B cell (primary cell): ENCODE measurements at regions not wholly inside any gene's neighbourhood (a gene's known extent, or its start where the extent isn't known, plus 50 kb on each side); places are given as distances from the start of the nearest gene placed in this dataset.

Source experiments
- ATAC-seq: fragments of 200-7000 bp; cut with Tn5 transposase; one replicate; pipeline ENCODE4 v1.10.0; 2021; ENCODE audit warnings: low read depth, mild to moderate bottlenecking, moderate number of reproducible peaks, moderate library complexity
- CTCF ChIA-PET: fragments of 350-600 bp; sonication (Branson Sonifier 250); formaldehyde crosslinking; loops from one replicate; lab custom pipeline; 2021; ENCODE audit warnings: antibody characterized with exemption, inconsistent platforms; lab: Charles Lee
- POLR2A ChIA-PET: fragments of 350-600 bp; sonication (Branson Sonifier 250); formaldehyde crosslinking; loops from one replicate; lab custom pipeline; 2021; ENCODE audit warnings: antibody characterized with exemption; lab: Charles Lee
- DNase-seq: peaks from one replicate; pipeline ENCODE4 v3.0.0; 2013
- H2AFZ ChIP-seq: 2 replicates; pipeline ENCODE4 v1.6.1; 2012; ENCODE audit warnings: mild to moderate bottlenecking, low read depth, low read length; ENCODE audit not compliant: insufficient read depth, poor library complexity, severe bottlenecking
- H3K27ac ChIP-seq, 2 donors: 1 replicate in 1 of 2; 2 replicates in 1 of 2; pipeline ENCODE4 v1.5.1; 2012 to 2013; ENCODE audit warnings: low read length in 2 of 2, mild to moderate bottlenecking in 2 of 2, moderate library complexity in 1 of 2
- H3K27me3 ChIP-seq, 4 experiments: fragments of 200-600 bp in 1 of 4; sonication (generic) in 1 of 4; replicated peaks in 1 of 4; 1 replicate in 2 of 4; 2 replicates in 2 of 4; pipeline versions ENCODE4 v1.6.1 to v1.7.0; 2013 to 2016; ENCODE audit warnings: low read length in 3 of 4, mild to moderate bottlenecking in 2 of 4, mixed read lengths in 1 of 4, moderate library complexity in 1 of 4; ENCODE audit not compliant: insufficient read depth in 4 of 4, control insufficient read depth in 3 of 4; ENCODE audit errors: control extremely low read depth in 1 of 4
- H3K36me3 ChIP-seq, 2 experiments: replicated peaks in 1 of 2; 1 replicate in 1 of 2; 2 replicates in 1 of 2; pipeline versions ENCODE4 v1.6.1 to v1.7.1; 2013; ENCODE audit warnings: low read length in 1 of 2; ENCODE audit not compliant: insufficient read depth in 2 of 2, control insufficient read depth in 1 of 2; ENCODE audit errors: control extremely low read depth in 1 of 2, extremely low read depth in 1 of 2
- H3K4me1 ChIP-seq, 2 donors: fragments of 200-600 bp in 1 of 2; sonication (generic) in 1 of 2; 1 replicate in 1 of 2; 2 replicates in 1 of 2; pipeline versions ENCODE4 v1.5.1 to v1.6.1; 2013 to 2017; ENCODE audit warnings: low read length in 2 of 2; ENCODE audit not compliant: control insufficient read depth in 2 of 2, insufficient read depth in 2 of 2
- H3K4me2 ChIP-seq: replicated peaks from 2 replicates; pipeline ENCODE3; 2012; ENCODE audit warnings: mild to moderate bottlenecking, low read depth, low read length; ENCODE audit not compliant: poor library complexity, severe bottlenecking
- H3K4me3 ChIP-seq, 5 experiments: fragments of 200-600 bp in 1 of 5; sonication (generic) in 1 of 5; 1 replicate in 3 of 5; 2 replicates in 2 of 5; pipeline versions ENCODE4 v1.5.1 to v1.7.0; 2011 to 2016; ENCODE audit warnings: low read length in 4 of 5, mild to moderate bottlenecking in 4 of 5, low read depth in 2 of 5, control low read depth in 1 of 5, moderate library complexity in 1 of 5; ENCODE audit not compliant: insufficient read depth in 1 of 5; ENCODE audit errors: control extremely low read depth in 1 of 5, extremely low read depth in 1 of 5
- H3K79me2 ChIP-seq: fragments of 200-600 bp; sonication (generic); one replicate; pipeline ENCODE4 v1.6.0; 2016; ENCODE audit warnings: low read length; ENCODE audit not compliant: control insufficient read depth, insufficient read depth
- H3K9ac ChIP-seq: fragments of 200-600 bp; sonication (generic); 2 replicates; pipeline ENCODE4 v1.6.1; 2017; ENCODE audit warnings: mild to moderate bottlenecking, low read length, moderate library complexity
- H3K9me3 ChIP-seq, 3 donors: one replicate each; pipeline versions ENCODE4 v1.6.1 to v1.7.1; 2013; ENCODE audit warnings: low read length in 2 of 3; ENCODE audit not compliant: control insufficient read depth in 2 of 3, insufficient read depth in 1 of 3; ENCODE audit errors: control extremely low read depth in 1 of 3
- H4K20me1 ChIP-seq: 2 replicates; pipeline ENCODE4 v1.6.0; 2012; ENCODE audit warnings: mild to moderate bottlenecking, low read length; ENCODE audit not compliant: insufficient read depth, control insufficient read depth, poor library complexity, severe bottlenecking
- H3K27ac Mint-ChIP-seq: one replicate; pipeline ENCODE4 v1.8.0; 2021; ENCODE audit warnings: mixed read lengths
- H3K27me3 Mint-ChIP-seq: one replicate; pipeline ENCODE4 v1.8.0; 2021; ENCODE audit warnings: mixed read lengths
- H3K4me1 Mint-ChIP-seq: one replicate; pipeline ENCODE4 v1.8.0; 2021; ENCODE audit warnings: mixed read lengths
- H3K4me3 Mint-ChIP-seq: one replicate; pipeline ENCODE4 v1.8.0; 2021; ENCODE audit warnings: mixed read lengths
- H3K9me3 Mint-ChIP-seq: one replicate; pipeline ENCODE4 v1.8.0; 2022; ENCODE audit warnings: mixed read lengths; ENCODE audit not compliant: insufficient read depth
- CTCF ChIP-seq: fragments of 200-600 bp; IDR thresholded peaks from one replicate; pipeline ENCODE4 v1.8.0; 2022; ENCODE audit warnings: antibody characterized with exemption, mild to moderate bottlenecking
- EZH2 ChIP-seq: IDR thresholded peaks from 2 replicates; pipeline ENCODE4 v1.6.1; 2012; ENCODE audit warnings: borderline replicate concordance, low read depth, mild to moderate bottlenecking, moderate library complexity, low read length; ENCODE audit not compliant: insufficient read depth, poor library complexity, severe bottlenecking
- WGBS: methylation state at CpG from one replicate; pipeline ENCODE4 v1.1.5; 2013; ENCODE audit warnings: missing lambda C conversion rate; ENCODE audit not compliant: insufficient coverage; 5-methylcytosine and 5-hydroxymethylcytosine counted together
- intact Hi-C: fragments of 100-400 bp; cut with micrococcal nuclease; formaldehyde crosslinking; loops from one replicate; pipeline ENCODE4 v1.10.0; 2022

GRCh38 chr12:124372831-124373230 is 77.9 kb downstream of the RFLNA start:
- WGBS: 89% methylated on average over 13 of the region's 13 CpGs
- Histone ChIP-seq H3K4me2 (no peak overlapping the region), H3K9ac (no peak overlapping the region), H3K27ac (no peak overlapping the region), H3K4me1 (no peaks in the 10 kb centered on the region), H3K79me2 (peaks cover 26% of the 10 kb centered on the region), H3K4me3 (no peak overlapping the region), H2AFZ (no peak overlapping the region), H3K9me3 (no peaks in the 10 kb centered on the region), H3K27me3 (no peaks in the 10 kb centered on the region), H4K20me1 (peaks cover 22% of the 10 kb centered on the region), H3K36me3 (peaks cover 0 to 55% of the 10 kb centered on the region in 2 experiments)
- Mint-ChIP-seq H3K9me3 (no peaks in the 10 kb centered on the region), H3K4me3 (no peak overlapping the region), H3K4me1 (no peaks in the 10 kb centered on the region), H3K27me3 (no peaks in the 10 kb centered on the region), H3K27ac (no peak overlapping the region)
- intact Hi-C loops: no loop called here
- ChIA-PET POLR2A (interaction anchor here (0.5 kb wide), 1 partner anchor 334 kb away, joined by 10 read pairs; no protein-coding TSS in a partner anchor), CTCF (no interaction called here)
- ATAC-seq (no peak), DNase-seq (no peak)
- TF ChIP-seq CTCF (no peak), EZH2 (no peak)

GRCh38 chr12:124371970-124372555 is 77.2 kb downstream of the RFLNA start:
- Histone ChIP-seq H3K9ac (no peak overlapping the region), H3K4me3 (no peak overlapping the region), H4K20me1 (peaks cover 23% of the 10 kb centered on the region), H3K4me2 (no peak overlapping the region), H3K27ac (no peak overlapping the region), H3K36me3 (peaks cover 0 to 52% of the 10 kb centered on the region in 2 experiments), H3K79me2 (peaks cover 28% of the 10 kb centered on the region), H3K27me3 (no peaks in the 10 kb centered on the region), H2AFZ (no peak overlapping the region), H3K4me1 (no peaks in the 10 kb centered on the region), H3K9me3 (no peaks in the 10 kb centered on the region)
- WGBS: 96% methylated on average over 27 of the region's 37 CpGs
- Mint-ChIP-seq H3K4me3 (no peak overlapping the region), H3K27me3 (no peaks in the 10 kb centered on the region), H3K4me1 (no peaks in the 10 kb centered on the region), H3K9me3 (no peaks in the 10 kb centered on the region), H3K27ac (no peak overlapping the region)
- ATAC-seq (no peak), DNase-seq (no peak)
- TF ChIP-seq EZH2: no peak
- no peak for TF ChIP-seq CTCF
- ChIA-PET POLR2A (interaction anchor here (0.5 kb wide), 1 partner anchor 335 kb away, joined by 10 read pairs; no protein-coding TSS in a partner anchor), CTCF (no interaction called here)
- intact Hi-C loops: no loop called here
